ENCODE measurements at regions not wholly inside any gene's neighbourhood (a gene's known extent, or its start where the extent isn't known, plus 50 kb on each side); places are given as distances from the start of the nearest gene placed in this dataset.

- DNase-seq, result no peak
Observed at GRCh38 chr1:193513032-193513431, 326.6 kb upstream of the B3GALT2 start.

GRCh38 chr1:193504920-193505319 is 318.5 kb upstream of the B3GALT2 start:
- no peak for DNase-seq

DNA sequence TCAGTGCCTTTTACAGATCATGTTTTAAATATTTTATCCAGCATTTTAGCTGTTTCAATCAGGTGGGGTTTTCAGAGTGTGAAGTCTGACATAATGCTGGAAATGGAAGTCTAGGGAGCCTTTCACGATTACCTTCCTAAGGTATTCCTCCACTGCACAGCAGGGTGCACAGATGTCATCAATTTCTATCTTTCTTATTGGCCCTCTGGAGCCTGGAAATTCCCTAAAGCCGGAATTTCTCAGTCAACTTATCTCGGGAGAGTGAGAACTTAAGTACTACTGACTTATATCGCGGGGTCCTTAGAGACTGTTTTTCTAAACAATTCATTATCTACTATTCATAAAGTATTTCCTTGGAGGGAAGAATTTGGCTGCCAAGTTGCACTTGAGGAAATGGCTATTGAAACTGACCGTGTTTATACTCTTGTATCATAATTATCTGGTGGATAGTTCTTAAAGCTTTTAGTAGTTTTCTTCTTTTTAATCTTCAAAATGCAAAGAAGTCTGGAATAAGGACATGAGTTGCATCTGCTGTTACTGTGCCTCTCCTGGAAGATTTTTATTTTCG is 311.8 kb upstream of the B3GALT2 start:
- DNase-seq, result no peak

GRCh38 chr1:193494368-193494767 is 308.0 kb upstream of the B3GALT2 start:
- DNase-seq, result no peak

- no peak for DNase-seq
Observed at GRCh38 chr1:193489191-193489590, 302.8 kb upstream of the B3GALT2 start.

DNA sequence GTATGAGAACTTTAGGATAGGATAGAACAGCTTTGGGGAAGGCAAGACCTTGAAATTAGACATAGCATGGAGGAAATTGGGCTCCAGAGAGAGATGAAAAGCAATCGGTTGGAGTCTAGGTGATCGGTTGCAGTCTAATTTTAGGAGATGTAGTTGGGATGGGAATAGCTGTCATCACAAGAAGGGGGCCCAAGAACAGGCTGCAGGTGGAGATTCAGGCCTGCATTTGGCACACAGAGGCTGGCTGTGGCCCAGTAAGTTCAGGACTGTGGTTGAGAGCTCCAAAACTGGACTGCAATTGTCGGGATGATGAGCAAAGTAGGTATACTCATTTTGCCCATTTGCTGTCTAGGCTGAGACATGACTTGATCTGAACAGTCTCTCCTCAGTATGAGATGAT is 301.3 kb upstream of the B3GALT2 start:
- DNase-seq, result no peak

DNA sequence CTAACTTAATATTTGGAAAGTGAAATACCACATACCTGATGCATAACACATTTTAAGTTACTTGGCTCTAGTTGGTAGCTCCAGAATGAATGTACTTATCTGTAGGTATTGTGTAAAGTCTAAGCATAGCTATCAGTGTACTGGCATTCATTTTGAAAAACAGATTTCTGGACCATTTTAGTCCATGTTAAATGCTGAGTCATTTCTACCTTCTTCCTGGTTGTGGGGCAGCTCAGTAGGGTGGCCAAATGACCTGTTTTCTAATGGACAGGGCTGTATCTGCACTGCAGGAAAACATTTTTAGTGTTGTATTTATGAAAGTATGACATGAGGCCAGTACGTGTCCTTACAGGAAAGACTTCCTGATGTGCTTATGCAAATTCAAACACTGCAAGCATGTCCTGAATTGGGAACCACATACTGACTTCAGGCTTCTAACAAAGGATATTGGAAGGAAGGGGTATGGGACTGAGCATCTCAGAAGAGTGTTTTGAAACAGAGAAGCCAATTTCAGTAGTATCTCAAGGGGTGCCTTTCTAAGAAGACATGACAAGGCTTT is 300.3 kb upstream of the B3GALT2 start:
- no peak for DNase-seq

- no peak for DNase-seq
Observed at GRCh38 chr1:193480755-193481154, 294.3 kb upstream of the B3GALT2 start.

GRCh38 chr1:193479187-193479586 is 292.8 kb upstream of the B3GALT2 start:
- DNase-seq, result no peak

DNA sequence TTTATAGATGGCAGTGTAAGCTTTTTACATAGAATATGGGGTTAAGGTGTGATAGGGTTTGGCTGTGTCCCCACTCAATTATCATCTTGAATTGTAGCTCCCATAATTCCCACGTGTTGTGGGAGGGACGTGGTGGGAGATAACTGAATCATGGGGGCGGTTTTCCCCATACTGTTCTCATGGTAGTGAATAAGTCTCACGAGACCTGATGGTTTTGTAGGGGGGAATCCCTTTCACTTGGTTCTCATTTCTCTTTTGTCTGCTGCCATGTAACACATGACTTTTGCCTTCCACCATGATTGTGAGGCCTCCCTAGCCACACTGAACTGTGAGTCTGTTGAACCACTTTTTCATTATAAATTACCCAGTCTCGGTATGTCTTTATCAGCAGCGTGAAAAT is 290.3 kb upstream of the B3GALT2 start:
- DNase-seq, result no peak

DNA sequence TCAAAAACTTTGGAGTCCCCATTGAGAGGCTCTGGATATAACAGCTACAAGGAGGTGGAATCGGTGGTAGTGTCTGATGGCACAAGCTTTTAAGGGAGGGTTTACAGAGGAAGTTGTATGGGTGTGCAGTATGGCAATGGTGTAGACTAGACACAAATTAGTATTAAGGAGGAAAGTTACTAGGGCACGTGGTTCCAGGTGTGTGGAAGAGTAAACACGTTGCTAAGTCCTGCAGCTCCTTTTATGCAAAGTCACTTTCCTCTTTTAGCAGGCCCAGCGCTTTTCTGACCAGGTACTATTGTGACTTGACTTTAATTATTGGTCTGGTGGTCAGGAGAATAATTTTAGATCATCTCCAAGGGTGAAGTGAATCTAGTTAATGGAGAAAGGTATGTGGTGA is 287.5 kb upstream of the B3GALT2 start:
- DNase-seq, result no peak

- no peak for DNase-seq
Observed at GRCh38 chr1:193472838-193473398, 286.5 kb upstream of the B3GALT2 start.

DNA sequence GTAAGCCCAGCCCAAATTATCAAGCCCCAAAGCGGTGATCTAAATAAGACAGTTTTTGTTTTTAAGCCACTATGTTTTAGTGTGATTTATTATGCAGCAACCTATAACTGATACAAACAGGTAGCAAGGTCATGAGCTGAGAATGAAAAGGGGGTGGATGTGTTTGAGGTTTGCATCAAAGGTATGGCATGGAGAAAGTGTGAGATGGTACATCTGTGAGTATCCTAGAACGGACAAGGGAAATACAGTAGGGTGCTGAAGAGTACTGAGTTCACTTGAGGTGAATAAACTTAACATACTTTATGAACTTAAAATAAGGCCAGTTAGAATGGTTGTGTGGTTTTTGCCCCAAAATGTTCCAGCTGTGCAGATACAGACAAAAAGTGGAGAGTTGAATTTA is 286.0 kb upstream of the B3GALT2 start:
- DNase-seq, result no peak

DNA sequence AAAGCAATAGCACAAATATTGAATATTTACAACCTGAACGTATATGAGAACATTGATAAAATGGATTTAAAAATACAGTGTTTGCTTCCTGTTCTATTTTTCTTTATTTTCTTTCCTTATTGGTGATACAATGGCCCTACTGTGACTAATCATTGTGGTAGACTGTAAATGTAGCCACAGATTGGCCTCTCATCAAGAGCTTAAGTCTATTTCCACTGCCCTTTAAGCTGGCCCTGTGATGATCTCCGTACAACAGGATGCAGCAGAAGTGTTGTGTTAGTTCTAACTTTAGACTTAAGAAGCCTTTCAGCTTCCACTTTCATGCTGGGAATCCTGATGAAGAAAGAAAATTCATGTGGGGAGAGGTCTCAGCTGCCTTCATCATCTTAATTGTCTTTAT is 285.6 kb upstream of the B3GALT2 start:
- DNase-seq, result no peak

GRCh38 chr1:193463326-193463932 is 277.0 kb upstream of the B3GALT2 start:
- DNase-seq, result no peak

DNA sequence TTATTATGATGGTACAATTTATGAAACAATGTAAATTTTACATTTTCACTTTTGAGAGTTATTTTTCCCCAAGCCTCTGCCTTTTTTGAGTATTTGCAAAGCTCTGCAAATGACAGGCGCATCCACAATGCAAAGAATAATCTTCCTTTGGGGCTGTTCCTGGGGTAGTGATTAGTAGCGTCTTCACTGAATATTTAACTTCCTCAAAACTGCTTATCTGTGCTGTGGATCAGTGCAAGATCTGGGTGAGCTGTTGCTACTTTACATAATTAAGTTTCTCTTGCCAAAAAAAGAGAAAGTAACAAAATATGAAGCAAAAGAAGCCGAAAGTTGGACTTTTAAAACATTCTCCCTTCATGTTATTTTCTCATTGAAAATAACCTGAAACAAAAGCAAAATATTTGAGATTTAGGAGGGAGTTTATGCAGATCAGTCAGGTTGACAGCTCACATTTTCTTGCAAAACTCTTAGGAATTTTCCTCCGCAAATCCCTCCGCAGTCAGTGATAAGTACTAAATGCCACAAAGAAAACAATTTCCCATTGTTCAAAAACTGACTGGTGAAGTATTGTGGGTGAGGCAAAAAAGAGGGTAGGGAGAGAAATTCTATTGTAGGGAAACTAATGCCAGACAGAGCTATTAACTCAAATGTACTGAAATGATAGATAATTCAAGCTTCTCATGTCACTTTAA is 276.4 kb upstream of the B3GALT2 start:
- DNase-seq, result no peak

- no peak for DNase-seq
Observed at GRCh38 chr1:193458628-193459027, 272.2 kb upstream of the B3GALT2 start.

GRCh38 chr1:193457676-193458075 is 271.3 kb upstream of the B3GALT2 start:
- peak; percentile 13 for DNase-seq

DNA sequence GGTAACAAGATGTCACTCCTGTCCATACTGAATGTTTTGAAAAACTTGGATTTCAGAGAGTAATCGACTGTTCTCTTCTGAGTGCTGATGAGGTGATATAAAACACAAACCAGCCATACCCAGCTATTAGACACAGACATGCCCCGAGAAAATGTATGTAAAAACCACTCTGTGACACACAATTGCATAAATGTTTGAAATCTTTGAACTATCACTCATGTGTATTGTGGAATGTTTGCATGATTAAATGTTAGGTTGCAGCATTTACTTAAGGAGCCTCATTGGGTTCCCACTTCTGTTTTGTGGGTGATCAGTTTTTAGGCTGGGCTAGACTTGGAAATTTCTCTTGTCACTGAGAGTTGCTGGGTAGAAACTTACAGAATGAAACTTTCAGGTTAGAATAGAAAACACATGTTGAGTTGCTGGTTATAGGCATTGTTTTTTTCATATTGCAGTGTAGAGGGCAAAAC is 270.4 kb upstream of the B3GALT2 start:
- DNase-seq, result peak; percentile 37

- DNase-seq, result no peak
Observed at GRCh38 chr1:193451606-193452005, 265.2 kb upstream of the B3GALT2 start.

DNA sequence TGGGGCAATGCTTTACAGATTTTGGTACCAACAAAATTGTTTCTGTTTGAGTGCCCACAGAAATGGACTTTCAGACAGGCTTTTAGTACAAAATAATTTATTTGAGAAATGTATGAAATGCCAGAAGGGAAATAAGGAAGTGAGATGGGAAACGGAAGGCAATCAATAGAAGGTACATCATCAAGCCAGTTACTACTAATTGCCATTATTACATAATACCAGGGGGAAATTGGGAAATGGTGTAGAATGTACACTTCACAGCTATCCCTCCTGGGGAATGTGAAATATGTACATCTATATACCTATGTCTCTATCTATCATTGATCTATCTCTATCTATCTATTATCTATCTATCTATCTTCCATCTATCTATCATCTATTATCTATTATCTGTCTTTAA is 264.6 kb upstream of the B3GALT2 start:
- no peak for DNase-seq

DNA sequence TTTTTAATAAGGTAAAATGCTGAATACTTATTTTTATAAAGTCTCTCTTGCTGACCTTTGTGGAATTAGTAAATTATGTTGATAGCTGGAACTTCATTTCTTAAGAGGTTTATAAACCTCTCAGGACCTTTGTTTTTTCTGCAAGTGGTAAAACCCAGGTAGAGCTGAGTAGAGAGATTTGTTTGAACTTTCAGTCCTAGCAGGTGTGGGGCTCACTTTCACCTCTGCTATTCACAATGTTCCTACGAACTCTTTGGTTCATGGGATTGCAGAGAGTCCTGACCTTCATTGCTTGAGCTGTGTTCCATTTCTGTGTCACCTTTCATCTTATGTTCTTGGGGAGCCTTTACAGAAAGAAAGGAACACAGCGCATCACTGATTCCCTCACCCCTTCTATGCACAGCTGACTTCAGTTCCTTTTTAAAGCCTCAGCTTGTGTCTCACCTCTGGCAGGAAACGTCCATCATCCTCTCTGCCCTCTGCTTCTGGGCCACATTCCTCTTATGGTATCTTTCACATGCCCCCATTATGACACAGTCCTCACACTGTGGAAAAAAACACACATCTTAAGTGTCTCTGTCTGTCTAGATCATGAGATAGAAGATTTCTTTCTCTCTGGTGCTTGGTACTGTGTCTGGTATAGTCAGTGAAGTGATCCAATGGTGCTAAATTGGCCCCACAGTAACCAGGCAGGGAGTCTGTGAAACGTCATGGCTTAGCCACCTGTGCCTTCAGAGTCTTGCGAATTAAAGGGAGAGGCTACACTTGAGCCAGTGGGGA is 262.5 kb upstream of the B3GALT2 start:
- no peak for DNase-seq

GRCh38 chr1:193443886-193444285 is 257.5 kb upstream of the B3GALT2 start:
- DNase-seq, result no peak
